DND-41 (cell line): ENCODE measurements at regions not wholly inside any gene's neighbourhood (a gene's known extent, or its start where the extent isn't known, plus 50 kb on each side); places are given as distances from the start of the nearest gene placed in this dataset.

Experiments used
- ATAC-seq: fragments of 200-7000 bp; cut with Tn5 transposase; 3 replicates; pipeline ENCODE4 v1.9.1; 2021; ENCODE audit warnings: low read depth; ENCODE audit not compliant: insufficient read depth
- DNase-seq: peaks from one replicate; pipeline ENCODE4 v3.0.0-alpha.2; 2020
- H2AFZ ChIP-seq: 2 replicates; pipeline ENCODE4 v1.6.0; 2012; ENCODE audit warnings: low read depth, low read length
- H3K27ac ChIP-seq: 2 replicates; pipeline ENCODE4 v1.5.1; 2012; ENCODE audit warnings: low read length, inconsistent platforms
- H3K27me3 ChIP-seq: fragments of 200-600 bp; sonication (generic); 2 replicates; pipeline ENCODE4 v1.6.0; 2012; ENCODE audit warnings: low read length, mild to moderate bottlenecking, inconsistent platforms; ENCODE audit not compliant: insufficient read depth, poor library complexity
- H3K36me3 ChIP-seq: 2 replicates; pipeline ENCODE4 v1.5.1; 2012; ENCODE audit warnings: low read length, inconsistent platforms; ENCODE audit not compliant: insufficient read depth
- H3K4me1 ChIP-seq: 2 replicates; pipeline ENCODE4 v1.5.1; 2012; ENCODE audit warnings: mild to moderate bottlenecking, low read length; ENCODE audit not compliant: insufficient read depth
- H3K4me2 ChIP-seq: 2 replicates; pipeline ENCODE4 v1.6.0; 2012; ENCODE audit warnings: mild to moderate bottlenecking, moderate library complexity, low read length, inconsistent platforms; ENCODE audit not compliant: insufficient read depth
- H3K4me3 ChIP-seq, 2 experiments: fragments of 200-600 bp in 1 of 2; shearing (Covaris generic) in 1 of 2; 2 replicates each; pipeline ENCODE4 v1.5.1; 2012 to 2016; ENCODE audit warnings: inconsistent platforms in 2 of 2, low read length in 2 of 2, mild to moderate bottlenecking in 2 of 2, low read depth in 1 of 2, moderate library complexity in 1 of 2
- H3K79me2 ChIP-seq: 2 replicates; pipeline ENCODE4 v1.6.0; 2012; ENCODE audit warnings: low read length, inconsistent platforms; ENCODE audit not compliant: insufficient read depth
- H3K9ac ChIP-seq: 2 replicates; pipeline ENCODE4 v1.6.0; 2012; ENCODE audit warnings: low read depth, mild to moderate bottlenecking, inconsistent platforms, low read length, moderate library complexity
- H3K9me3 ChIP-seq: 2 replicates; pipeline ENCODE4 v1.5.1; 2012; ENCODE audit warnings: low read length, moderate library complexity, mild to moderate bottlenecking, inconsistent platforms; ENCODE audit not compliant: insufficient read depth, severe bottlenecking
- H4K20me1 ChIP-seq: 2 replicates; pipeline ENCODE4 v1.6.0; 2012; ENCODE audit warnings: low read length; ENCODE audit not compliant: insufficient read depth
- CTCF ChIP-seq: IDR thresholded peaks from 2 replicates; pipeline ENCODE4 v1.5.1; 2012; ENCODE audit warnings: borderline replicate concordance, low read length, moderate library complexity, mild to moderate bottlenecking; ENCODE audit not compliant: poor library complexity, severe bottlenecking; ENCODE audit errors: extremely low read depth
- EZH2 ChIP-seq: IDR thresholded peaks from 3 replicates; pipeline ENCODE4 v1.6.1; 2012; ENCODE audit warnings: borderline replicate concordance, low read depth, mild to moderate bottlenecking, moderate library complexity, low read length, inconsistent platforms; ENCODE audit not compliant: severe bottlenecking

GRCh38 chr2:39933196-39933595 lies 154.1 kb upstream of the THUMPD2 start:
- no peaks in the 10 kb centered on the region for H3K9me3 ChIP-seq
- H3K4me1 ChIP-seq, result peaks cover 53% of the 10 kb centered on the region
- H3K4me3 ChIP-seq, result no peak overlapping the region
- H3K9ac ChIP-seq, result no peak overlapping the region
- DNase-seq (no peak), ATAC-seq (no peak)
- TF ChIP-seq CTCF (no peak), EZH2 (no peak)
- H3K4me2 ChIP-seq, result no peak overlapping the region
- peaks cover 30% of the 10 kb centered on the region for H3K36me3 ChIP-seq
- H3K27me3 ChIP-seq, result no peaks in the 10 kb centered on the region
- no peak overlapping the region for H3K27ac ChIP-seq
- H2AFZ ChIP-seq, result no peak overlapping the region
- no peaks in the 10 kb centered on the region for H4K20me1 ChIP-seq
- peaks cover 10% of the 10 kb centered on the region for H3K79me2 ChIP-seq

- DNase-seq (no peak), ATAC-seq (no peak)
- TF ChIP-seq CTCF (no peak), EZH2 (no peak)
- Histone ChIP-seq H3K9ac (no peak overlapping the region), H3K4me3 (no peak overlapping the region), H3K4me1 (peaks cover 47% of the 10 kb centered on the region), H3K79me2 (peaks cover 10% of the 10 kb centered on the region), H2AFZ (no peak overlapping the region), H3K9me3 (no peaks in the 10 kb centered on the region), H3K27me3 (no peaks in the 10 kb centered on the region), H3K36me3 (peaks cover 30% of the 10 kb centered on the region), H3K27ac (no peak overlapping the region), H4K20me1 (no peaks in the 10 kb centered on the region), H3K4me2 (no peak overlapping the region)
Observed at GRCh38 chr2:39932198-39932597, 153.1 kb upstream of the THUMPD2 start.

- H3K4me2 ChIP-seq, result no peak overlapping the region
- no peaks in the 10 kb centered on the region for H3K27me3 ChIP-seq
- peaks cover 34% of the 10 kb centered on the region for H3K36me3 ChIP-seq
- H3K9ac ChIP-seq, result no peak overlapping the region
- peaks cover 12% of the 10 kb centered on the region for H3K79me2 ChIP-seq
- H3K27ac ChIP-seq, result peak overlapping the region; percentile 36; the same call in 1 of the 2 replicates
- no peaks in the 10 kb centered on the region for H4K20me1 ChIP-seq
- ATAC-seq (peak; percentile 54; the same call in 2 of the 3 replicates), DNase-seq (no peak)
- H3K4me3 ChIP-seq, result no peak overlapping the region
- H3K4me1 ChIP-seq, result peaks cover 42% of the 10 kb centered on the region
- no peak overlapping the region for H2AFZ ChIP-seq
- H3K9me3 ChIP-seq, result no peaks in the 10 kb centered on the region
- TF ChIP-seq CTCF (no peak), EZH2 (no peak)
Observed at GRCh38 chr2:39930175-39930917, 151.3 kb upstream of the THUMPD2 start.
